HepG2 (cell line): ENCODE measurements at regions not wholly inside any gene's neighbourhood (a gene's known extent, or its start where the extent isn't known, plus 50 kb on each side); places are given as distances from the start of the nearest gene placed in this dataset.

Experiments used
- ATAC-seq: fragments of 200-7000 bp; cut with Tn5 transposase; 3 replicates; pipeline ENCODE4 v1.9.1; 2020; ENCODE audit warnings: mild to moderate bottlenecking, moderate library complexity
- BruUV-seq: library from RNA; stranded (reverse); fragments of 400-500 nt; replicated peaks from 2 replicates; lab custom pipeline; 2021; lab: Mats Ljungman, UMichigan
- CTCF ChIA-PET: fragments of 300-600 bp; formaldehyde crosslinking; extraction: SDS; loops from one replicate; lab custom pipeline; 2021; ENCODE audit warnings: low total read pairs, inconsistent platforms, low intra/inter-chr PET ratio; lab: Yijun Ruan, JAX
- POLR2A ChIA-PET: fragments of 350-600 bp; sonication (Branson Sonifier 250); formaldehyde crosslinking; loops from one replicate; lab custom pipeline; 2020; ENCODE audit warnings: antibody characterized with exemption, inconsistent platforms; lab: Yijun Ruan, JAX
- DNase-seq: peaks from one replicate; pipeline ENCODE4 v3.0.0-alpha.2; 2015; ENCODE audit warnings: low spot score
- FAIRE-seq: peaks from 3 replicates; lab custom pipeline; 2011; peaks lifted over from hg19 to GRCh38; lab: Jason Lieb, UNC
- H2AFZ ChIP-seq: one replicate; pipeline ENCODE4 v1.6.1; 2011; ENCODE audit warnings: low read length, inconsistent platforms
- H3K27ac ChIP-seq: fragments of 300-600 bp; 3 replicates; pipeline ENCODE4 v1.8.0; 2011; ENCODE audit warnings: mixed run types, mild to moderate bottlenecking, mixed read lengths, low read length, inconsistent platforms; ENCODE audit not compliant: insufficient read depth; ENCODE audit errors: extremely low read length
- H3K27me3 ChIP-seq, 2 experiments: fragments of 200-600 bp in 1 of 2; 2 replicates in 1 of 2; 3 replicates in 1 of 2; pipeline versions ENCODE4 v1.6.0 to v1.8.0; 2011; ENCODE audit warnings: low read length in 2 of 2, mild to moderate bottlenecking in 2 of 2, moderate library complexity in 2 of 2, inconsistent platforms in 1 of 2; ENCODE audit not compliant: insufficient read depth in 2 of 2, control insufficient read depth in 1 of 2
- H3K36me3 ChIP-seq, 2 experiments: fragments of 200-600 bp in 1 of 2; replicated peaks in 1 of 2; 2 replicates in 1 of 2; 3 replicates in 1 of 2; pipeline versions ENCODE4 v1.5.1 to v1.8.0; 2011; ENCODE audit warnings: low read length in 2 of 2, inconsistent platforms in 1 of 2; ENCODE audit not compliant: insufficient read depth in 2 of 2, control insufficient read depth in 1 of 2
- H3K4me1 ChIP-seq: 2 replicates; pipeline ENCODE4 v1.5.1; 2012; ENCODE audit warnings: low read length, inconsistent platforms; ENCODE audit not compliant: insufficient read depth
- H3K4me2 ChIP-seq: 2 replicates; pipeline ENCODE4 v1.6.0; 2011; ENCODE audit warnings: low read depth, low read length, inconsistent platforms
- H3K4me3 ChIP-seq, 3 experiments: fragments of 200-600 bp in 1 of 3; sonication (generic), shearing (Covaris generic) in 1 of 3; replicated peaks in 1 of 3; 2 replicates each; pipeline ENCODE4 v1.5.1; 2011 to 2016; ENCODE audit warnings: low read length in 3 of 3, inconsistent platforms in 2 of 3, low read depth in 2 of 3, mild to moderate bottlenecking in 2 of 3, control low read depth in 1 of 3, mixed read lengths in 1 of 3; ENCODE audit not compliant: insufficient read depth in 1 of 3
- H3K79me2 ChIP-seq: one replicate; pipeline ENCODE4 v1.6.1; 2011; ENCODE audit warnings: low read length, inconsistent platforms; ENCODE audit not compliant: insufficient read depth
- H3K9ac ChIP-seq: 2 replicates; pipeline ENCODE4 v1.6.0; 2011; ENCODE audit warnings: mild to moderate bottlenecking, low read depth, low read length, inconsistent platforms; ENCODE audit not compliant: insufficient read depth
- H3K9me3 ChIP-seq: 2 replicates; pipeline ENCODE4 v1.5.1; 2012; ENCODE audit warnings: mild to moderate bottlenecking, low read length
- H4K20me1 ChIP-seq: 2 replicates; pipeline ENCODE4 v1.6.0; 2011; ENCODE audit warnings: inconsistent platforms, mild to moderate bottlenecking, low read length, moderate library complexity; ENCODE audit not compliant: insufficient read depth
- AHR ChIP-seq: IDR thresholded peaks from 2 replicates; pipeline ENCODE4 v1.6.1; 2018; ENCODE audit warnings: missing genetic modification reagents, missing compliant biosample characterization
- CSRNP1 ChIP-seq: sonication (generic); formaldehyde crosslinking; IDR thresholded peaks from 2 replicates; pipeline ENCODE4 v1.8.1; 2023; ENCODE audit warnings: mild to moderate bottlenecking, missing genetic modification reagents
- DBP ChIP-seq: sonication (generic); formaldehyde crosslinking; IDR thresholded peaks from 2 replicates; pipeline ENCODE4 v1.4.0; 2020; ENCODE audit warnings: missing genetic modification reagents; ENCODE audit errors: not compliant biosample characterization
- DRAP1 ChIP-seq: IDR thresholded peaks from 2 replicates; pipeline ENCODE4 v1.6.1; 2016; ENCODE audit warnings: missing genetic modification reagents, missing compliant biosample characterization
- ELF4 ChIP-seq: sonication (generic); formaldehyde crosslinking; IDR thresholded peaks from 2 replicates; pipeline ENCODE4 v1.5.0; 2020; ENCODE audit warnings: missing genetic modification reagents, mild to moderate bottlenecking, moderate library complexity, borderline replicate concordance
- NFKB2 ChIP-seq: sonication (generic); formaldehyde crosslinking; IDR thresholded peaks from 2 replicates; pipeline ENCODE4 v1.4.0; 2020; ENCODE audit warnings: missing genetic modification reagents, borderline replicate concordance
- TERF1 ChIP-seq: sonication (generic); formaldehyde crosslinking; IDR thresholded peaks from 2 replicates; pipeline ENCODE4 v1.8.0; 2022; ENCODE audit warnings: mild to moderate bottlenecking, missing genetic modification reagents, moderate library complexity
- ZBTB7B ChIP-seq: sonication (generic); formaldehyde crosslinking; IDR thresholded peaks from 2 replicates; pipeline ENCODE4 v1.4.0; 2020; ENCODE audit warnings: missing genetic modification reagents
- ZNF280B ChIP-seq: sonication (generic); formaldehyde crosslinking; IDR thresholded peaks from 2 replicates; pipeline ENCODE4 v1.5.0; 2020; ENCODE audit warnings: missing genetic modification reagents, mild to moderate bottlenecking, borderline replicate concordance
- ZNF792 ChIP-seq: IDR thresholded peaks from 2 replicates; pipeline ENCODE4 v1.6.1; 2016
- WGBS: methylation state at CpG from one replicate; pipeline ENCODE4 v1.1.6; 2017; ENCODE audit warnings: low lambda C conversion rate; 5-methylcytosine and 5-hydroxymethylcytosine counted together
- in situ Hi-C: cut with HindIII; loops from 2 replicates; pipeline ENCODE4 v1.10.0; 2017; ENCODE audit warnings: low pct_unique_long_range_greater_than_20kb; ENCODE audit not compliant: extremely low pct_ligation_motif_present
- intact Hi-C: fragments of 100-400 bp; cut with micrococcal nuclease; formaldehyde crosslinking; loops from one replicate; pipeline ENCODE4 v1.10.0; 2022; ENCODE audit not compliant: unreplicated experiment

GRCh38 chr12:19741132-19741489 lies 301.8 kb downstream of the AEBP2 start (continued):
- TF ChIP-seq TERF1 (no peak), ZBTB7B (CRISPR knock-in tag) (no peak)

GRCh38 chr12:19744705-19745218 lies 305.5 kb downstream of the AEBP2 start:
- no peak for DNase-seq
- H4K20me1 ChIP-seq = no peaks in the 10 kb centered on the region
- no peak for FAIRE-seq
- H3K79me2 ChIP-seq = no peaks in the 10 kb centered on the region
- no peak overlapping the region for H3K4me3 ChIP-seq
- 16% methylated on average over 4 of the region's 4 CpGs for WGBS
- CTCF ChIA-PET = no interaction called here
- in situ Hi-C loops = loop anchor here (25.0 kb wide), 1 partner anchor 868 kb away; no protein-coding TSS in a partner anchor
- H3K36me3 ChIP-seq = no peaks in the 10 kb centered on the region
- H3K27ac ChIP-seq = no peak overlapping the region
- no TSS peak for BruUV-seq
- no peak for TF ChIP-seq ZNF792 (CRISPR knock-in tag)
- TF ChIP-seq NFKB2 (CRISPR knock-in tag) = no peak
- no peak for TF ChIP-seq DBP
- no peak for TF ChIP-seq CSRNP1 (CRISPR knock-in tag)
- TF ChIP-seq DRAP1 (CRISPR knock-in tag) = no peak
- no peak for TF ChIP-seq AHR (CRISPR knock-in tag)
- no peak for TF ChIP-seq ZNF280B (CRISPR knock-in tag)
- no peak for TF ChIP-seq ELF4 (CRISPR knock-in tag)
- H3K4me1 ChIP-seq = no peaks in the 10 kb centered on the region
- POLR2A ChIA-PET = no interaction called here
- H3K4me2 ChIP-seq = no peak overlapping the region
- H3K9me3 ChIP-seq = no peaks in the 10 kb centered on the region
- no peak for ATAC-seq
- no peaks in the 10 kb centered on the region for H3K27me3 ChIP-seq
- H3K9ac ChIP-seq = no peak overlapping the region
- intact Hi-C loops = no loop called here
- H2AFZ ChIP-seq = no peak overlapping the region
